CD1c-positive myeloid dendritic cell (primary cell): ENCODE measurements at regions not wholly inside any gene's neighbourhood (a gene's known extent, or its start where the extent isn't known, plus 50 kb on each side); places are given as distances from the start of the nearest gene placed in this dataset.
A peak's percentile ranks its signal among the peaks of the same experiment; 100 is the strongest.

Source experiments
- DNase-seq: peaks from one replicate; pipeline ENCODE4 v3.0.0-alpha.2; 2016; ENCODE audit errors: extremely low spot score

DNA sequence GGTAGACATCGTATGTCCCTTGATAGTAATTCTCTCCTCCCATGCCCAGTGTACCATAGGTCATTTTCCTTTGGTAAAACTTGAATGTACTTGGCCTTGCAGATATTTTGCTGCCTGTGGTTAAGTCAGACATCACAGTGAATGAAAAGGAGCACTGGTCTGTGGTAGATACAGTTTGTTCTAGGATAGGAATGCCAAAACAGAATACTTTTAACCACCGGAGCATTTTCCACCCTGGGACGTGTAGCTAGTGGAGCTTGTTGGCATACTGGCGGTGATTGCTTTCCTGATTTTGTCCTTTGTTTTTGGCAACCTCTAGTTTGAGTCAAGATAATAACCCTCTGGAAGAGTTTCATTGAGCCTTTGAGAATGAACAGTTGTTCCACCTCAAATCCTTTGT, 92.0 kb upstream of the BMPER start:
- DNase-seq = no peak

DNA sequence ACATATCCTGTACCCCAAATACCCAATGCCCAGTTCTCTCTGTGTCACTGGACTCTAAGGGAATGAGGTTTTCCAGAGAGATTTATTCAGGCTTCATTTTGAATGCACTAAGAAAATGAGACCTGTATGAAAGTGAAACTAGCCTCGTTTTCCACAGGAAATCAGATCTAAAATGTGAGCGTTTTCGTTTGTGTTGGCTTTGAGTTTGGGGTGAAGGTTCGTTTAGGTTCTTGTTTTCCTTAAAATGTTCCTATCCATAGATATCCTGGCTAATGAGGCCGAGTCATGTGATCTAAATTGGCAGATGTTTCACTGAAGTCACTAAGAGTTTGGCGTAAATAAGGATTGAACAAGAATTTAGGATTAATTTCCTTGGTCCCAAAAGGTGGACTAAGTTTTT, 90.9 kb upstream of the BMPER start:
- no peak for DNase-seq

DNA sequence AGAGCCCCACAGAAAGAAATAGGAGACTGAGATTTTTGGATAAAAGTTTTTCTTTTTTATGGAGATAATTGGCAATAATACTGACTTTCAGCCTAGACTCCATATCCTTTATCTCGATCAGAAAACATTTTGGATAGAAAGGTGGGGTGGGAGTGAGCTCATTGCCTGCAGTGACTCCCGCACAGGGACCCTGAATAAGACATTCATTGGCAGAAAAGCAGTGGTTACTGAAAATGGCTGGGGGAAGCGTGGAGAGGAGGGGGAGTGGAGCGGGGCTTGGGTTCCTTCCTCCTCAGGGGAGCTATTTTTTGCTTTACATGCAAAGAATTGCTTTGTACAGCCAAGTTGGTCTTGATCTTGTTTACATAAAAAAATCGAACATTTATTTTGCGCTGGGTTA, 90.4 kb upstream of the BMPER start:
- DNase-seq = no peak

DNA sequence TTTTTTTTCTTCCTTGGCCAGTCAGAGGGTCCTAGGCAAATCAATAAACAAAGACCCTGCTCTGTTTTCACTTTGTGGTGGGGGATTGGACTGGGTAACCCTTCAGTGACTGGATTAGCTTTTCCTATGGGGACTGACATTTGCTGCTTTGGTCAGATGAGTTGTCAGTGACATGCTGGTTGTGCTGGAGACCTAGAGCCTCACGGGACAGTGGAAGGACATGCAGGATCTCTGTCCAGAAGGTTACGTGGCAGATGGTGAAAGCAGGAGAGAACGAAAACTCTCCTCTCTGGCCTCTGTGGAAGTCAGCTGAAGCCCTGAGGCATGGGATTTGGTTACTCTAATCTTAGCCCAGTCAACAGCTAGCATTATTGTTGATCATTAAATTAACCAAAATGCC, 90.0 kb upstream of the BMPER start:
- DNase-seq = no peak

DNA sequence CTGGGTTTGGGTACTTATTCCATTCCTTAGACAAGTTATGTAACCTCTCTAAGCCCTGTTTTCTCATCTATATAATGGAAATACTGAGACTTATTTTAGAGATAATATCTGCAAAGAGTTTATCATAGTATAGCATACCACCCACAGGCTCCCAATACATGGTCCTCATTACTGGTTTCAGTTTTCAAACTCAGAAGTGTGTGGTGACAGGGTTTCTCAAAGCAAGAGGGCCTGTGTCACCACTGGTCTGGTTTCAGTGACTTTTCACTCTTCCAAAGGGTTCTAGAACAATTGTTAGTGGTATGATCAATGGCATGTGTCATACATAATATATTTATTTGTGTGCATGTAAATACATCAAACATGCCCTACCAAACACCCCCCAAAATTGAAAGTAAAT, 89.2 kb upstream of the BMPER start:
- DNase-seq = no peak

DNA sequence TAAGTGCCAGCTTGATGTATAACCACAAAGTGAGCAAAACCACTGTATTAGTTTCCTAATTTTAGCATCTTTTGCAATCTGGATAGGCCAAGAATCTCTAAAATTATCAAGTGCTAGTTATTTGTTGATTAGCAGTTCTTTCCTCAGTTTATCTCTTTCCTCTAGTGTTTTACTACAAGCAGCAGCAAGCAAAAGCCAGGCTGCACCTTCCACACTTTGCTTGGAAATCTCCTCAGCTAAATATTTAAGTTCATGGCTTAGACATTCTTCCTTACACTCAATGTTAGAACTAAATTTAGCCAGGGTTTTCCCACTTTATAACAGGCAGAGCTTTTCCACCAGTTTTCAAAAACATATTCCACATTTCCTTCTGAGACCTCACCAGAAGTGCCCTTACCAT, 85.7 kb upstream of the BMPER start:
- DNase-seq = no peak

DNA sequence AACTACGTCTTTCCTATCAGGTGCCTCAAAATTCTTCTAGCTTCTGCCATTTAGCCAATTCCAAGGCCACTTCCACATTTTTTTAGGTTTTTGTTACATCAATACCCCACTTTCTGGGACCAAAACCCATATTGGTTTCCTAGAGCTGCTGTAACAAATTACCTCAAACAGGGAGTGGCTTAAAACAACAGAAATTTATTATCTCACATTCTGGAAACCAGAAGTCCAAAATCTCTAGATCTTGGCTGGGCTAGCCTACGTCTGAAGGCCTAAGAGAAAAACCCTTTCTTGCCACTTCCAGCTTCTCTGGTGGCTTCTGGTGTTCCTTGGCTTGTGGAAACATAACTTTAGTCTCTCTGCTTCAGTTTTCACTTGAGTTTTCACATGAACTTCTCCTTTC, 85.1 kb upstream of the BMPER start:
- no peak for DNase-seq

DNA sequence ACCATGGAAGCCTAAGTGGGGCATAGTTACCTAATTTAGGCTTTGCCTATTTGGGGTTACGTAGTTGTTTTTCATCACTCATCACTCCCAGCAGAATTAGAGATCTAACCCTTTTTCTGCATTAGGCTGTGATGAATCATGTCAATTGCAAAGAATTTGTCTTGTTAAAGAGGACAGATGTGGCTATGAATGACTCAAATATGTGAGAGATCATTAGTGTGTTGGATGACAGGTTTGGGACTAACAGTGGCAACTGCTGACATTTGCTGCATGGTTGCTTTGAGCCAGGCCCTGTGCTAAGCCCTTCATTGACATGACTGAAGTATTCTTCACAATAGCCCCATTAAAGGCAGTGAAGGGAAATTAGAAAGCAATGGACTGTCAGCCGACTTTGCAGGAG, 83.4 kb upstream of the BMPER start:
- DNase-seq = no peak

DNA sequence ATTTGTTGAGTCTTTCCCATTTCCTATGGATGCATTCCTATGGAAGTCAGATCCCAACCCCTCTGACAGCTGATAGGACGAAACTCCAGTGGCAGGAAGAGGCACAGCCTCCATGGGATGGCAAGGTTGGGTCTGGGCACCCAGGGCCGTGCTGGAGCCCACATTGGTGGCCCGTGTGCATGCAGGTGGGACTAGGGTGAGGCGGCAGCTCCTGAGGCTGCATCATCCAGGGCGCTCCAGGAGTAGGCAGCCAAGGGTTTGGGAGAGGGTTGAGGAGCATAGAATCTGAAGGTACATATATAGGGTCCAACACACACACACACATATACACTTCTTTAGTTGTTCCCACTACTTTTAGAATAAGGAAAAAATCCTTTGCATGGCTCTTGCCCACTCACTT, 81.4 kb upstream of the BMPER start:
- DNase-seq = no peak

DNA sequence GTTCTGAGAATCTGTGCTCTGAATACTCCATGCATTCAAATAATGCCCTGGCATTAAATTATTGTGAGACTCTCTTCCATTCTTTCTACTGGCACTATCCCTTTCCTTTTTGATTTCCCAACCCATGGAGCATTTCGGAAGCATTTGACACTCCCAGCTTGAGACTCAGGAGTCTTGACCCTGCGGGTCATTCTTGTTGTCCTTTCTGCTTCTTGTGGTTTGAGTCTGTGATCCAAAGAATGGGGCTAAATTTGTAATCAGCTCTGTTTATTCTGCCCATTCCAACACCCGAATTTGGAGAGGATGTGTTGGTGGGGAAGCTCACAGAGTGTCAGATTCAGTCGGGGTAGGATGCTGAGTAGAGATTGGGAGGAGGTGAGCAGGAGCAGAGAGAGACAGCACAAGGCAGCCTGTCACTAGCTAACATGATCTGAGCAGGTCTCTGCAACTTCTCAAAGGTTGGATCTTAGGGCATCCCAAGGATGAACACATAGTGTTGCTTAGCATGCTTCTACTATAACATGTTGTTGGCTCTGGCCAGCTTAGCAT, 80.4 kb upstream of the BMPER start:
- DNase-seq = no peak

DNA sequence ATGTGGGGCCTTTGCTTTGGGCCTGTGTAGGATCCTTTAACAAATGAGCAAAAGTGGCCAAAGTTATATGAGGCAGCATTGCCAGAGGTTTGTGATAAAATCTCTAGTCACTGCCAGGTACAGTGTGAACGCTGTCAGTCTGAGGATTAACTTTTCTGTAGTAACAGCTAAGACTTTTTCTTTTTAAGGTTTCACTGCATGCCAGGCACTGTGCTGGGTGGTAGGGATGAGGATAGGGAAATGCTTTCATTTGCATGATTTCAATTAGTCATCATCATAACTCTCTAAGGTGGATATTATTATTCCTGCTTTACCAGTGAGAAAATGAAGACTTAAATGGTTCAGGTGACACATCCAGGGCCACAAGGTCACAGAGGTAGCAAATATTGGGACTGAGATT, 79.7 kb upstream of the BMPER start:
- no peak for DNase-seq

DNA sequence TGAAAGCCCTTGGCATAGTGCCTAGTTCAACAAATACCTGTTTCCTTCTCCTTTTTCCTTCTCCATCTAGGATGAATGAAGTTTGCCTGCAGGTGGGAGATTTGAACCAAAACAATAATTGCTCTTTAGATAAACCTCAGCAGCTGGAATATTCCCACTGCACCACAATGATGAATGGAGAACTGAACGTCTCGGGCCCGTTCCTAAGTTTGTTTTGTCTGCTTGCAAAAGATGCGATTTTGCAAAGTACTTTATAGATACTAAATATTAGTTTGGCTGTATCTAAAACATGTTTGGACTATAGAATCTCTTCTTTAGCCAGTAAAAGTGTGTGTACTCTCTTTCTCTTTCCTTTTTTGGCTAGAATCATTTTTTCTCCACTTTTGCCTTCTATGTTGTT, 75.8 kb upstream of the BMPER start:
- DNase-seq = no peak

DNA sequence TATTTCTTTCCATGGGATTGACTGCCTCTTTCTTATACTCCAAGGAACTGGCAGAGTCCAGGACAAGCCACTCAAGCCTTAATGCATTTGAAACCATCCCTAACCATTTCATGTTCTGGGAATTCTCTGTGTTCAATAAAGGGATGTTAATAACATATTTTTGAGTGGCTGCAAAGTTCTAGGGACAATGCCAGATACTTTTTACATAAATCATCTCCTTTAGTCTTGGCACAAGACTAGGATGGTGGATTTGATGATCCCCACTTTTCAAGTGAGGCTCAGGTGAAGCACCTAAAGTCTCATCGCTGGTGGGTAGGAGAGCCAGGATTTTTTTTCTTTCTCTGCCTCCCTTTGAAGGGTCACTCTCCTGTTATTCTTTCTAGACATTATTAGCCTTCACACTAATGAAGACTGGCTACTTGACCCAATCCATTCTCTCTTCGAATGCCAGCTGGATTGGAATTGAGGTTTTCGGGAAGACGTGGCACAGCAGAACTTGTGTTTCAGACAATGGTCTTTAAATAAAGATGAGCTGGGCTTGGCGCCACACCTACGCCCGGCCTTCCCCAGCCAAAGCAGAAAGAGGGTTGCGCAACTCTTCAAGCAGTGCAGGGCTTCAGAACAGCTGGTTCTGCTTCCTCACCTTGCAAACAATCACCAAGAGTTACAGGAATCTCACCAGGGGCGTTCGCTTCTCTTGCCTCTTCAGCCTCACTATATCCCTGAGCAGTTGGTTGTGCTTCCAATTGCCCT, 73.8 kb upstream of the BMPER start:
- DNase-seq = peak; percentile 3

DNA sequence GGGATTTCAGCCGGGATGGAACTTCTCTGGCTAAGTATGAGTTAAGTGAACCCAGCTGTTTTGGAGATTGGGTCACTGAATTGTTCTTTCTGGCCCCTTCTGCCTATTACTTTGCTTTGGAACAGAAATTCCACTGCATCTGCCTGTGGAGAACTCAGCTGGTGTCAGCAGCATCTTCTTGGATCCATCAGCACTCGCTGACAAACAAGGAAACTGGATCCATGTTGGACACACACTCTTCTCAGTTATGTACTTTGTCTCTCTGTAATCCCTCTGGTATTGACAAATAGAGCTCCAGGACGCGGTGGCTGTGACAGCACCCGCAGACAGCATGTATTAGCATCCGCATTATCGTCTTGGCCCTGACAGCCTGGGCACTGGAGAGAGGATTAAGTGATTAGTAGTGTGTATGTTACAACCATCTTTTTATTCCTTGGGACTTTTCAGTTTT, 73.0 kb upstream of the BMPER start:
- no peak for DNase-seq

DNA sequence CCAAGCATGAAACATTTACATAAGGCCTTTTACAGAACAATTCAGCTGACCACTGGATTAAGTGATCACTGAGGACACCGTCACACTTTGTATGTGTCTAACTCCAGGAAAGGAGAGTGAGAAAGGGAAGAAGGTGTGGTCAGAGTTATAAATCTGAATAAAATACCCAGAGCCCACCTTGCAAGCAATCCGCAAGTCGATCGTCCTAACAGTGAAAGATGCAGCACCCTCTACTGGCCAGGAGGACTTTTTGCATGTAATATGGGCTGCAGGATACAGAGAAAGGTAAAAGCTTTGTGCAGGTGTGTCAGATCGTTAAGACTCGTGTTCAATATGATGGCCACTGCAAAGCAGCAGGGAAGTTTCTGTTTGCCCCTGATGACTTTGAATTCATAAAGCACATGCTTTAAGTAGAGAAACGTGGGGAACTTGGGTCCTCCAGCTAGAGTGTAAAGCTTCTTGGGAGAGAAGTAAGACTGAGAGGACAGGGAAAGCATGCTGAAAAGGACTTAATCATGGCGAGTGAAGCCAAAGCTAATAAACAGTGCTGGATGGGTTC, 68.5 kb upstream of the BMPER start:
- DNase-seq = no peak

DNA sequence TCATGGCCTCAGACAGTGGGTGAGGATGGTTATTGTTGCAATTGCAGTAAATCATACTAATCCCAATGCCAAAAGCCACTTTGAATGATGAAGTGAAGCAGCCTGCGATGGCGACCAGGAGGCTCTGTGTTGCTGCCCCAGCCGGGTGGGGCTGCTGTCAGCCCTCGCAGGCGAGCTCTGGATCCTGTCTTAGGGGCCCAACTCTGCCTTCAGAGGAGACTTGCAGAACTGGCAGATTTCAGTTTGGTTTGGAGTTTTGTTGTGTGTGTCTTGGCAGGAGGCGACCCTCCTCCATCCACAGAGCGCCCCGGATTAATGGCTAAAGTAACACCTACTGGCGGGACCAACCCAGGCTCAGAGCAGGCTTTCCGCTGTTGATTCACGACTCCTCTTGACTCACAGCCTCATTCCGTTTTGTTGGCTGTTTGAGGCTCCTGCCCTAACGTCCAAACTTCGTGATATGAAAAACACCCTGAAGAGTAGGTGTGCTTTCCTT, 67.9 kb upstream of the BMPER start:
- no peak for DNase-seq

DNA sequence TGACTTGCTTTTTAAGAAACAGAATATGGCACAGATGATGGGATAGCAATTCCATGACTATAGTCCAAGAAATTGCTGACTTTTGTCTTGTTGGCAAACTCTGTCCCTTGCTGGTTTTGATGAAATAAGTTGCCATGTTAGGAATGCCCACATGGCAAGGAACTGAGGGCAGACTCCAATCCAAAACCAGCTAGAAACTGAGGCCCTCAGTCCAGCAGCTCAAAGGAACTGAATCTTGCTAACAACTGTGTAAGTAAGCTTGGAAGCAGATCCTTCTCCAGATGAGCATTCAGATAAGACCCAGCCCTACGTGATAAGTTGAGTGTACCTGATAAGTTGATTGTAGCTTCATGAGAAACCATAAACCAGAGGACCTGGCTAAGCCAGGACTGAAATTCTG, 64.3 kb upstream of the BMPER start:
- DNase-seq = no peak

DNA sequence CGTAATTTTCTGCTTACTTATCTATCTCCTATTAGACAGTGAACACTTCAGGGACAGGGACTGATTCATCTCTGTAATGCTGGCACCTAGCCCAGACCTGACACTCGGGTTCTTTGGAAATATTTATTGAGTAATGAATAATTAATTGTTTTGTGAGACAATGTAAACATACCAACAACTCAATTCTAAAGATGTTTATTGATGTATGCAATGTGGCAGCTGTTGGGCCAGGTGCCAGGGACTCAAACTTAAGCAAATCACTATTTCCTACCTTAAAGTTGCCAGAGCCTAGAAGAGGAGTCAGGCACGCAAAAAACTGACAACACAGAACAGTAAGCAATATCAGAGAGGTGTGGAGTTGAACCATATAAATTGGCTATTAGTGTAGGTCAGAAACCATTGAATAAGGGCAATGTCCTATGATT, 63.6 kb upstream of the BMPER start:
- DNase-seq = no peak

DNA sequence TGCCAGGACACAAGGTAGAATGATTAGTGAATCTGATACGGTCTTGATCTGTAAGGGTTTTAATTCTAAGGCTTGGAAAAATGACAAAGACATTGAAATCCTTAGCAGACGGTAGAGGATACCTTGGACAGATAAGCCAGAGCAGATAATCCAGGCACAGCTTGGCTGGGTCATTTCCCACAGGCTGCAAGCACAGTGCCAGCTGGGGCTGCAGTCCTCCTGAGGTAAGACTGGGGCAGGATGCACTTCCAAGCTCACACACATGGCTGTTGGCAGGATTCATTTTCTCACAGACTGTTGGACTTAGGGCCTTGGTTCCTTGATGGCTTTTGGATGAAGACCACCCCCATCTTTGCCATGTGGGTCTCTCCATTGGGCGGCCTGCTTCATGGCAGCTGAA, 63.2 kb upstream of the BMPER start:
- no peak for DNase-seq

DNA sequence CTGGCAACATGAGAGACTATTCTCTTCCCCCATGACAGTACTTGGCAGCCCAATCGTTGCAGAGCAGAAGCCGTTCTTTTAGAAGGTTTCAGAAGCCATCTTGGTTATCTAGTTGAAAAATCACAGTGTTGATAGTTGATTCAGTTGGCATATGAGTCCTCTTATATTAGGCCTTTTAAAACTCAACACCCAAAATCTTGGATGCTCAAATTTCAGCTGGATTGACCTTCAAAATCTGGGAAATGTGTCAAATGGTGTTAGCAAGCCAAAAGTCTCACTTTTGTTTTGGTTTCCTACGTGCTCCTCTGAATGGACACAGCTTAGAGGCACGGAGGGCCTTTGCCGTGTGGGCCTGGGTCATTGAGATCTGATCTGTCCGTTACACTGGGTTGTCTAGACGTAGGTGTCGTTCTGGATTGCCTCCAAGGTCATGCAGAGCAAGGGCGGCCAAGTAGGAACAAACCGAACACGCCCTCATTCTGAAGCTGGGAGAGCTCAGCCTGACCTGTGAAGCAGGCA, 59.3 kb upstream of the BMPER start:
- DNase-seq = no peak

DNA sequence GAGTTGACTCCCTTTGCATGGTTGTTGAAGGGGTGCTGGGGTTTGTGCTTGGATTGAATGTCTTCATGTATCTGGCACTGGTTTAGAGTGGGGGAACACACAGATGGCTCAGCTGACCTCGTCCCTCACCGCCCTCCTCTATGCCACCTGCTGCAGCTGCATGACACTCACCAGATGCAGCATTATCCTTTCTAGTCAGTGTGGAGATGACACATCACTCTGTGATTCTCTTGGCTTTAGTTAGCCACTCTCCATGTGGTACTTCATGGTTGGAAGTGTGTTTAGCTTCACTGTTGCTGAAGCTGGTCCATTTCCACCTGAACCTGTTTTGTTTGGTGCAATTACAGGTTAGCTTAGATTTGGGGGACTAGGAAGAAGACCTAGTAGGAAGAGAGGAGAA, 56.3 kb upstream of the BMPER start:
- DNase-seq = no peak

DNA sequence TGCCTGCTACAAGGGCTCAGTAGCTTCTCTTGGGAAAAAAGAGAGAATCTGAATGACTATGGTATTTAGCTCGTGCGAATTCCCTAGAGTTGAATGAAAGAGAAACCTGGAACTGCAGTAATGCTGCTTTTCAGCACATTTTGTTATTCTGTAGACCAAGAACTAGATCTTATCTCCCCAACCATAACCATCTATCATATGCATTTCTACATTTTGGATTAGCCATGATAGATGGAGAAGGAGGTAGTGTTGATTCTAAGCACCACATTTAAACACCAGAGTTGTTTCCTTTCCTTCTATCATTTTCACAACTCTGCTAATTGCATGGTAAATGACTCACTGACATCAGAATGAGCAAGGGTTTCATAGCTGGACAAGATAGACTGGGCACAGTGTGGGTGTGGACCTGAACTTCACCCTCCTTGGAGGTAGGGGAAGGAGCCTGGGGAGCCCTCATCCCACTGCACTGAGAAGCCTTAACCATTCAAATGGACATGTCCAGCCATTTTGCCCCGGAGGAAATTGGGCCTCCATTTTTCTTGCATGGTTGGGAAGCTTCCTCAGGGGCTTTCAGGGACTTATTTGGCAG, 55.3 kb upstream of the BMPER start:
- no peak for DNase-seq

DNA sequence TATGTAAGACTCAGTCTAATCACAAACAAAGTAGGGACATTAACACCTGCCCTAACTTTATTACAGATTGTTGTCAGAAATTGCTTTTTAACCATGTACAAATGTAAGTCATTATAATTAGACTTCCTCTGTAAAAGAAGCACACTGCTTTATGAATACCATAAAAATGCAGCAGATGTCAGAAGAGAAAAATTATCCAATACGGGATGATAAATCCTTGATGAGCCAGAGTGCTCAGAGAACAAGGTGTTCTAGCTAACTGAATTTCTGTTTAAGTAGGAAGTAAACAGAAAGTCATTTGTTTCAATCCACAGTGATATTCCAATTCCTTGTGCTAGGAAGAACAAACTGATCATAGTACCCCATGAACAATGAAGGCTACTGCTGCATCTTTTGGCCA, 54.6 kb upstream of the BMPER start:
- no peak for DNase-seq
